ENCODE measurements at regions not wholly inside any gene's neighbourhood (a gene's known extent, or its start where the extent isn't known, plus 50 kb on each side); places are given as distances from the start of the nearest gene placed in this dataset.

- TF ChIP-seq EZH2 (IDR thresholded peaks at IDR 0.05) (no peak), POLR2AphosphoS5 (IDR thresholded peaks at IDR 0.05; ENCODE audit: borderline replicate concordance, low read depth, low read length) (no peak), FOXP2 (optimal IDR thresholded peaks at IDR 0.05; ENCODE audit: control extremely low read depth, extremely low read length, insufficient read depth) (no peak)
Observed at GRCh38 chr6:23678626-23679025, 447.4 kb upstream of the NRSN1 start.
